ENCODE measurements at regions not wholly inside any gene's neighbourhood (a gene's known extent, or its start where the extent isn't known, plus 50 kb on each side); places are given as distances from the start of the nearest gene placed in this dataset.

- no TSS peak for BruUV-seq (replicated peaks)
- Mint-ChIP-seq H3K27me3 (ENCODE audit: insufficient read depth, unreplicated experiment) (no peaks in the 10 kb centered on the region), H3K27ac (ENCODE audit: low read depth, unreplicated experiment) (no peak overlapping the region), H3K9me3 (ENCODE audit: unreplicated experiment) (no peaks in the 10 kb centered on the region), H3K4me1 (ENCODE audit: insufficient read depth, unreplicated experiment) (no peaks in the 10 kb centered on the region), H3K4me3 (ENCODE audit: unreplicated experiment) (no peak overlapping the region), H3K36me3 (ENCODE audit: insufficient read depth, unreplicated experiment) (peaks cover 4% of the 10 kb centered on the region)
- TF ChIP-seq CTCF (IDR thresholded peaks at IDR 0.05; ENCODE audit: unreplicated experiment): no peak
- ChIA-PET CTCF (interaction anchor here (0.6 kb wide), 1 partner anchor 1361 kb away, joined by 4 read pairs; no protein-coding TSS in a partner anchor), POLR2A (no interaction called here)
- DNase-seq (ENCODE audit: unreplicated experiment): peak; percentile 25
- intact Hi-C loops (cut with micrococcal nuclease): no loop called here
Observed at GRCh38 chr12:131370791-131371347, 340.0 kb upstream of the SFSWAP start.

- Mint-ChIP-seq H3K9me3 (ENCODE audit: unreplicated experiment) (no peaks in the 10 kb centered on the region), H3K27me3 (ENCODE audit: insufficient read depth, unreplicated experiment) (peaks cover 2% of the 10 kb centered on the region), H3K4me3 (ENCODE audit: unreplicated experiment) (no peak overlapping the region), H3K36me3 (ENCODE audit: insufficient read depth, unreplicated experiment) (peaks cover 4% of the 10 kb centered on the region), H3K27ac (ENCODE audit: low read depth, unreplicated experiment) (no peak overlapping the region), H3K4me1 (ENCODE audit: insufficient read depth, unreplicated experiment) (no peaks in the 10 kb centered on the region)
- no peak for TF ChIP-seq CTCF (IDR thresholded peaks at IDR 0.05; ENCODE audit: unreplicated experiment)
- ChIA-PET CTCF (interaction anchor here (0.6 kb wide), 1 partner anchor 1362 kb away, joined by 4 read pairs; no protein-coding TSS in a partner anchor), POLR2A (no interaction called here)
- intact Hi-C loops (cut with micrococcal nuclease): no loop called here
- BruUV-seq (replicated peaks): no TSS peak
- no peak for DNase-seq (ENCODE audit: unreplicated experiment)
Observed at GRCh38 chr12:131371401-131372170, 339.3 kb upstream of the SFSWAP start.

- H3K27me3 Mint-ChIP-seq (ENCODE audit: insufficient read depth, unreplicated experiment): peaks cover 7% of the 10 kb centered on the region
- POLR2A ChIA-PET: no interaction called here
- peaks cover 4% of the 10 kb centered on the region for H3K36me3 Mint-ChIP-seq (ENCODE audit: insufficient read depth, unreplicated experiment)
- no peak overlapping the region for H3K4me3 Mint-ChIP-seq (ENCODE audit: unreplicated experiment)
- intact Hi-C loops (cut with micrococcal nuclease): no loop called here
- no TSS peak for BruUV-seq (replicated peaks)
- no peak for TF ChIP-seq CTCF (IDR thresholded peaks at IDR 0.05; ENCODE audit: unreplicated experiment)
- no peaks in the 10 kb centered on the region for H3K4me1 Mint-ChIP-seq (ENCODE audit: insufficient read depth, unreplicated experiment)
- no peak for DNase-seq (ENCODE audit: unreplicated experiment)
- CTCF ChIA-PET: no interaction called here
- H3K27ac Mint-ChIP-seq (ENCODE audit: low read depth, unreplicated experiment): no peak overlapping the region
- H3K9me3 Mint-ChIP-seq (ENCODE audit: unreplicated experiment): no peaks in the 10 kb centered on the region
Observed at GRCh38 chr12:131372171-131372475, 338.8 kb upstream of the SFSWAP start.

- H3K27ac Mint-ChIP-seq (ENCODE audit: low read depth, unreplicated experiment): no peak overlapping the region
- no peak overlapping the region for H3K4me3 Mint-ChIP-seq (ENCODE audit: unreplicated experiment)
- POLR2A ChIA-PET: no interaction called here
- H3K27me3 Mint-ChIP-seq (ENCODE audit: insufficient read depth, unreplicated experiment): peaks cover 14% of the 10 kb centered on the region
- no peaks in the 10 kb centered on the region for H3K9me3 Mint-ChIP-seq (ENCODE audit: unreplicated experiment)
- intact Hi-C loops (cut with micrococcal nuclease): no loop called here
- BruUV-seq (replicated peaks): no TSS peak
- peaks cover 4% of the 10 kb centered on the region for H3K36me3 Mint-ChIP-seq (ENCODE audit: insufficient read depth, unreplicated experiment)
- no peaks in the 10 kb centered on the region for H3K4me1 Mint-ChIP-seq (ENCODE audit: insufficient read depth, unreplicated experiment)
- CTCF ChIA-PET: no interaction called here
- TF ChIP-seq CTCF (IDR thresholded peaks at IDR 0.05; ENCODE audit: unreplicated experiment): no peak
- no peak for DNase-seq (ENCODE audit: unreplicated experiment)
Observed at GRCh38 chr12:131372706-131373195, 338.1 kb upstream of the SFSWAP start.

All from MCF 10A (cell line).